ENCODE measurements at regions not wholly inside any gene's neighbourhood (a gene's known extent, or its start where the extent isn't known, plus 50 kb on each side); places are given as distances from the start of the nearest gene placed in this dataset.

DNA sequence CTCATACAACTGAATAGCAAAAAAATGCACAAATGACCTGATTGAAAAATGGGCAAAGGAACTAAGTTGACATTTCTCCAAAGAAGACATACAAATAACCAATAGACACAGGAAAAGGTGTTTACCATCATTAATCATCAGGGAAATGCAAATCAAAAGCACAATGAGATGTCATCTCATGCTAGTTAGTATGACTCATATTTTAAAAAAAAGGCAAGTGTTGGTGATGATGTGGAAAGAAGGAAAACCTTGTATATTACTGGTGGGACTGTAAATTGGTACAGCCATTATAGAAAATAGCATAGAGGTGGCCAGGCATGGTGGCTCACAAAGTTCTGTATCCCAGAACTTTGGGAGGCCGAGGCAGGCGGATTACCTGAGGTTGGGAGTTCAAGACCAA is 232.5 kb upstream of the ZFHX3 start:
- TF ChIP-seq ZNF8 (CRISPR knock-in tag; IDR thresholded peaks at IDR 0.05), result no peak
- TF ChIP-seq ARNTL (CRISPR knock-in tag; IDR thresholded peaks at IDR 0.05; ENCODE audit: borderline replicate concordance, low read depth), result no peak
- TF ChIP-seq, protein P1, sequence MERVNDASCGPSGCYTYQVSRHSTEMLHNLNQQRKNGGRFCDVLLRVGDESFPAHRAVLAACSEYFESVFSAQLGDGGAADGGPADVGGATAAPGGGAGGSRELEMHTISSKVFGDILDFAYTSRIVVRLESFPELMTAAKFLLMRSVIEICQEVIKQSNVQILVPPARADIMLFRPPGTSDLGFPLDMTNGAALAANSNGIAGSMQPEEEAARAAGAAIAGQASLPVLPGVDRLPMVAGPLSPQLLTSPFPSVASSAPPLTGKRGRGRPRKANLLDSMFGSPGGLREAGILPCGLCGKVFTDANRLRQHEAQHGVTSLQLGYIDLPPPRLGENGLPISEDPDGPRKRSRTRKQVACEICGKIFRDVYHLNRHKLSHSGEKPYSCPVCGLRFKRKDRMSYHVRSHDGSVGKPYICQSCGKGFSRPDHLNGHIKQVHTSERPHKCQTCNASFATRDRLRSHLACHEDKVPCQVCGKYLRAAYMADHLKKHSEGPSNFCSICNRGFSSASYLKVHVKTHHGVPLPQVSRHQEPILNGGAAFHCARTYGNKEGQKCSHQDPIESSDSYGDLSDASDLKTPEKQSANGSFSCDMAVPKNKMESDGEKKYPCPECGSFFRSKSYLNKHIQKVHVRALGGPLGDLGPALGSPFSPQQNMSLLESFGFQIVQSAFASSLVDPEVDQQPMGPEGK (CRISPR knock-in tag; IDR thresholded peaks at IDR 0.05; ENCODE audit: borderline replicate concordance), result no peak
- TF ChIP-seq ZFP3 (CRISPR knock-in tag; IDR thresholded peaks at IDR 0.05), result no peak
- no peak for TF ChIP-seq TCF4 (CRISPR knock-in tag; IDR thresholded peaks at IDR 0.05; ENCODE audit: borderline replicate concordance)

Measured in SK-N-SH treated with all-trans-retinoic acid at 6 μM for 48 hours (cell line).